ENCODE measurements at regions not wholly inside any gene's neighbourhood (a gene's known extent, or its start where the extent isn't known, plus 50 kb on each side); places are given as distances from the start of the nearest gene placed in this dataset.

GRCh38 chr6:113763876-113764275 lies 93.3 kb upstream of the MARCKS start:
- peak; percentile 23 to 75 for DNase-seq (ENCODE audit: low read depth in 1 of 2, low spot score in 1 of 2)
- Histone ChIP-seq H3K27me3 (ENCODE audit: insufficient read depth, poor library complexity, severe bottlenecking) (no peaks in the 10 kb centered on the region), H3K27ac (replicated peaks) (peak overlapping the region; percentile 74), H3K4me3 (replicated peaks; ENCODE audit: insufficient read depth, low read length) (no peak overlapping the region)
- no peak for TF ChIP-seq SPI1 (IDR thresholded peaks at IDR 0.05; ENCODE audit: borderline replicate concordance, low read depth)
- TF ChIP-seq CTCF (IDR thresholded peaks at IDR 0.05; ENCODE audit: insufficient read depth, low read length): no peak
- no peak for TF ChIP-seq GABPA (IDR thresholded peaks at IDR 0.05; ENCODE audit: low read depth)
- no peak for TF ChIP-seq REST (IDR thresholded peaks at IDR 0.05; ENCODE audit: insufficient replicate concordance, low read depth)
- TF ChIP-seq POLR2AphosphoS5 (IDR thresholded peaks at IDR 0.05; ENCODE audit: low read depth): no peak

- no peak for TF ChIP-seq GABPA (IDR thresholded peaks at IDR 0.05; ENCODE audit: low read depth)
- TF ChIP-seq REST (IDR thresholded peaks at IDR 0.05; ENCODE audit: insufficient replicate concordance, low read depth): no peak
- TF ChIP-seq POLR2AphosphoS5 (IDR thresholded peaks at IDR 0.05; ENCODE audit: low read depth): no peak
- TF ChIP-seq CTCF (IDR thresholded peaks at IDR 0.05; ENCODE audit: insufficient read depth, low read length): no peak
- TF ChIP-seq SPI1 (IDR thresholded peaks at IDR 0.05; ENCODE audit: borderline replicate concordance, low read depth): no peak
- Histone ChIP-seq H3K4me3 (replicated peaks; ENCODE audit: insufficient read depth, low read length) (no peak overlapping the region), H3K27ac (replicated peaks) (no peak overlapping the region), H3K27me3 (ENCODE audit: insufficient read depth, poor library complexity, severe bottlenecking) (no peaks in the 10 kb centered on the region)
- no peak for DNase-seq (ENCODE audit: low read depth in 1 of 2, low spot score in 1 of 2)
These were observed 91.2 kb upstream of the MARCKS start for GRCh38 chr6:113765909-113766308.

GRCh38 chr6:113767985-113768384 lies 89.2 kb upstream of the MARCKS start:
- Histone ChIP-seq H3K4me3 (replicated peaks; ENCODE audit: insufficient read depth, low read length) (no peak overlapping the region), H3K27ac (replicated peaks) (no peak overlapping the region), H3K27me3 (ENCODE audit: insufficient read depth, poor library complexity, severe bottlenecking) (no peaks in the 10 kb centered on the region)
- TF ChIP-seq SPI1 (IDR thresholded peaks at IDR 0.05; ENCODE audit: borderline replicate concordance, low read depth): no peak
- no peak for TF ChIP-seq REST (IDR thresholded peaks at IDR 0.05; ENCODE audit: insufficient replicate concordance, low read depth)
- no peak for TF ChIP-seq CTCF (IDR thresholded peaks at IDR 0.05; ENCODE audit: insufficient read depth, low read length)
- TF ChIP-seq GABPA (IDR thresholded peaks at IDR 0.05; ENCODE audit: low read depth): no peak
- no peak for TF ChIP-seq POLR2AphosphoS5 (IDR thresholded peaks at IDR 0.05; ENCODE audit: low read depth)
- DNase-seq (ENCODE audit: low read depth in 1 of 2, low spot score in 1 of 2): no peak
